SU-DHL-6 (cell line): ENCODE measurements at regions not wholly inside any gene's neighbourhood (a gene's known extent, or its start where the extent isn't known, plus 50 kb on each side); places are given as distances from the start of the nearest gene placed in this dataset.

Experiments
- H2AFZ ChIP-seq: fragments of 200-600 bp; sonication (generic); 2 replicates; pipeline ENCODE4 v1.6.1; 2014; ENCODE audit warnings: low read depth, mild to moderate bottlenecking, moderate library complexity, mixed read lengths, antibody characterized with exemption, low read length; ENCODE audit not compliant: severe bottlenecking
- H3F3A ChIP-seq: fragments of 200-600 bp; shearing (Covaris generic); 2 replicates; pipeline ENCODE4 v1.6.0; 2016; ENCODE audit warnings: antibody characterized with exemption, mild to moderate bottlenecking; ENCODE audit not compliant: insufficient read depth
- H3K27ac ChIP-seq: fragments of 200-600 bp; sonication (generic); 2 replicates; pipeline ENCODE4 v1.5.1; 2016; ENCODE audit warnings: low read depth, mild to moderate bottlenecking, low read length, moderate library complexity, mixed read lengths
- H3K27me3 ChIP-seq: fragments of 200-600 bp; sonication (generic), shearing (Covaris generic); 2 replicates; pipeline ENCODE4 v1.6.0; 2014; ENCODE audit warnings: mild to moderate bottlenecking, low read length
- H3K36me3 ChIP-seq: fragments of 200-600 bp; sonication (generic); 2 replicates; pipeline ENCODE4 v1.6.1; 2014; ENCODE audit warnings: mild to moderate bottlenecking, low read length, mixed read lengths
- H3K4me2 ChIP-seq: fragments of 300-600, 200-600 bp; shearing (Covaris generic), sonication (generic); 2 replicates; pipeline ENCODE4 v1.6.0; 2014; ENCODE audit warnings: low read length, low read depth, mild to moderate bottlenecking; ENCODE audit not compliant: poor library complexity, severe bottlenecking
- H3K4me3 ChIP-seq: fragments of 200-600 bp; sonication (generic); 2 replicates; pipeline ENCODE4 v1.5.1; 2014; ENCODE audit warnings: antibody characterized with exemption, low read length, mild to moderate bottlenecking, mixed read lengths; ENCODE audit not compliant: insufficient read depth, poor library complexity, severe bottlenecking
- H3K79me2 ChIP-seq: fragments of 200-600 bp; sonication (generic); 2 replicates; pipeline ENCODE4 v1.6.1; 2014; ENCODE audit warnings: mild to moderate bottlenecking, low read length, moderate library complexity; ENCODE audit not compliant: insufficient read depth
- H3K9ac ChIP-seq: fragments of 200-600 bp; sonication (generic); 2 replicates; pipeline ENCODE4 v1.7.0; 2014; ENCODE audit warnings: mild to moderate bottlenecking, low read length
- H3K9me2 ChIP-seq: fragments of 200-600 bp; sonication (generic); replicated peaks from 2 replicates; pipeline ENCODE4 v1.6.1; 2014; ENCODE audit warnings: low read length; ENCODE audit not compliant: insufficient read depth
- H3K9me3 ChIP-seq: fragments of 200-600 bp; sonication (generic); 2 replicates; pipeline ENCODE4 v1.6.1; 2014; ENCODE audit warnings: low read length, mixed read lengths; ENCODE audit not compliant: insufficient read depth
- H4K20me1 ChIP-seq: fragments of 200-600 bp; sonication (generic); 2 replicates; pipeline ENCODE4 v1.6.1; 2014; ENCODE audit warnings: low read depth, mild to moderate bottlenecking, antibody characterized with exemption, low read length, moderate library complexity, mixed read lengths
- CTCF ChIP-seq: fragments of 200-600 bp; sonication (generic); IDR thresholded peaks from one replicate; pipeline ENCODE4 v1.5.1; 2017; ENCODE audit warnings: antibody characterized with exemption, mild to moderate bottlenecking, low read length, moderate library complexity; ENCODE audit not compliant: insufficient read depth, poor library complexity, severe bottlenecking
- EZH2phosphoT487 ChIP-seq: fragments of 200-600 bp; sonication (generic), shearing (Covaris generic); conservative IDR thresholded peaks from 2 replicates; pipeline ENCODE4 v1.6.1; 2018; ENCODE audit warnings: mild to moderate bottlenecking, antibody characterized with exemption, low read length, moderate library complexity, mixed read lengths

- H3K27me3 ChIP-seq = no peaks in the 10 kb centered on the region
- TF ChIP-seq CTCF = no peak
- no peak for TF ChIP-seq EZH2phosphoT487
Observed at GRCh38 chr3:76886761-76887500, 153.0 kb upstream of the ROBO2 start.

GRCh38 chr3:76888856-76889255, 151.0 kb upstream of the ROBO2 start:
- no peak for TF ChIP-seq EZH2phosphoT487
- no peak for TF ChIP-seq CTCF
- no peak overlapping the region for H3K4me2 ChIP-seq
- H3F3A ChIP-seq = no peaks in the 10 kb centered on the region
- H3K9ac ChIP-seq = no peak overlapping the region
- H3K4me3 ChIP-seq = no peak overlapping the region
- H4K20me1 ChIP-seq = no peaks in the 10 kb centered on the region
- no peaks in the 10 kb centered on the region for H3K27me3 ChIP-seq
- H3K79me2 ChIP-seq = no peaks in the 10 kb centered on the region
- H3K9me2 ChIP-seq = no peaks in the 10 kb centered on the region
- H3K9me3 ChIP-seq = no peaks in the 10 kb centered on the region
- H2AFZ ChIP-seq = no peak overlapping the region
- no peak overlapping the region for H3K27ac ChIP-seq
- H3K36me3 ChIP-seq = no peaks in the 10 kb centered on the region

More at GRCh38 chr3:76886761-76887500, 153.0 kb upstream of the ROBO2 start:
- no peaks in the 10 kb centered on the region for H4K20me1 ChIP-seq
- no peak overlapping the region for H3K27ac ChIP-seq
- H3K79me2 ChIP-seq = no peaks in the 10 kb centered on the region
- H2AFZ ChIP-seq = no peak overlapping the region
- no peaks in the 10 kb centered on the region for H3K9me3 ChIP-seq
- no peak overlapping the region for H3K9ac ChIP-seq
- no peak overlapping the region for H3K4me3 ChIP-seq
- H3K4me2 ChIP-seq = no peak overlapping the region
- no peaks in the 10 kb centered on the region for H3K36me3 ChIP-seq
- H3F3A ChIP-seq = no peaks in the 10 kb centered on the region
- no peaks in the 10 kb centered on the region for H3K9me2 ChIP-seq

GRCh38 chr3:76889911-76890310, 150.0 kb upstream of the ROBO2 start:
- no peak overlapping the region for H3K27ac ChIP-seq
- H2AFZ ChIP-seq = no peak overlapping the region
- no peak overlapping the region for H3K4me2 ChIP-seq
- H3K9me2 ChIP-seq = no peaks in the 10 kb centered on the region
- H3K36me3 ChIP-seq = no peaks in the 10 kb centered on the region
- H4K20me1 ChIP-seq = no peaks in the 10 kb centered on the region
- TF ChIP-seq EZH2phosphoT487 (no peak), CTCF (no peak)
- no peak overlapping the region for H3K9ac ChIP-seq
- H3K79me2 ChIP-seq = no peaks in the 10 kb centered on the region
- H3K9me3 ChIP-seq = no peaks in the 10 kb centered on the region
- H3K27me3 ChIP-seq = no peaks in the 10 kb centered on the region
- H3K4me3 ChIP-seq = no peak overlapping the region
- no peaks in the 10 kb centered on the region for H3F3A ChIP-seq
